HCT116 (cell line): ENCODE measurements at regions not wholly inside any gene's neighbourhood (a gene's known extent, or its start where the extent isn't known, plus 50 kb on each side); places are given as distances from the start of the nearest gene placed in this dataset.

Source experiments
- ATAC-seq: fragments of 200-7000 bp; cut with Tn5 transposase; 2 replicates; pipeline ENCODE4 v1.9.1; 2020; ENCODE audit warnings: mild to moderate bottlenecking, moderate library complexity
- BruUV-seq: library from RNA; stranded (reverse); fragments of 400-500 nt; replicated peaks from 2 replicates; lab custom pipeline; 2021; lab: Mats Ljungman, UMichigan
- CTCF ChIA-PET: fragments of 300-600 bp; sonication (Branson Sonifier 250); formaldehyde crosslinking; loops from one replicate; lab custom pipeline; 2021; ENCODE audit warnings: antibody characterized with exemption; lab: Charles Lee
- POLR2A ChIA-PET: fragments of 300-600, 350-600 bp; sonication (Branson Sonifier 250); formaldehyde crosslinking; loops from one replicate; lab custom pipeline; 2021; ENCODE audit warnings: antibody characterized with exemption; lab: Charles Lee
- RAD21 ChIA-PET, 2 experiments: fragments of 300-600 bp; sonication (Branson Sonifier 250); formaldehyde crosslinking; loops; one replicate each; lab custom pipeline; 2023; ENCODE audit warnings: low total read pairs in 2 of 2; ENCODE audit not compliant: uncharacterized antibody in 2 of 2, unreplicated experiment in 2 of 2, low non-redundant PET in 1 of 2; lab: Charles Lee
- DNase-seq: peaks from one replicate; pipeline ENCODE4 v3.0.0-alpha.2; 2010; ENCODE audit warnings: low read depth, low spot score
- H2AFZ ChIP-seq: fragments of 200-600 bp; shearing (Covaris generic), sonication (generic); 2 replicates; pipeline ENCODE4 v1.6.1; 2017; ENCODE audit warnings: low read depth, mixed run types, mixed read lengths, antibody characterized with exemption, low read length; ENCODE audit not compliant: poor library complexity, severe bottlenecking
- H3K27ac ChIP-seq: 2 replicates; pipeline ENCODE4 v1.5.1; 2012; ENCODE audit warnings: low read depth, low read length
- H3K27me3 ChIP-seq: fragments of 200-600 bp; sonication (generic); 2 replicates; pipeline ENCODE4 v1.6.1; 2016; ENCODE audit warnings: mixed run types, low read length, mixed read lengths; ENCODE audit not compliant: insufficient read depth
- H3K36me3 ChIP-seq, 2 experiments: fragments of 200-500 bp in 1 of 2; fragments of 200-600 bp in 1 of 2; sonication (Bioruptor generic) in 1 of 2; sonication (generic) in 1 of 2; 2 replicates each; pipeline versions ENCODE4 v1.5.1 to v1.6.1; 2014 to 2016; ENCODE audit warnings: low read length in 2 of 2, inconsistent platforms in 1 of 2, mixed read lengths in 1 of 2, mixed run types in 1 of 2; ENCODE audit not compliant: insufficient read depth in 2 of 2, control insufficient read depth in 1 of 2
- H3K4me1 ChIP-seq, 2 experiments: fragments of 200-600 bp in 1 of 2; sonication (generic) in 1 of 2; 2 replicates each; pipeline versions ENCODE4 v1.5.1 to v1.6.1; 2012 to 2017; ENCODE audit warnings: low read length in 2 of 2, inconsistent platforms in 1 of 2, mild to moderate bottlenecking in 1 of 2, mixed read lengths in 1 of 2, mixed run types in 1 of 2, moderate library complexity in 1 of 2; ENCODE audit not compliant: insufficient read depth in 2 of 2, control insufficient read depth in 1 of 2
- H3K4me2 ChIP-seq: fragments of 200-600 bp; sonication (generic); 2 replicates; pipeline ENCODE4 v1.6.1; 2017; ENCODE audit warnings: mixed run types, low read length, mixed read lengths
- H3K4me3 ChIP-seq, 2 experiments: fragments of 200-600 bp in 1 of 2; sonication (generic) in 1 of 2; replicated peaks in 1 of 2; 2 replicates each; pipeline ENCODE4 v1.5.1; 2011 to 2016; ENCODE audit warnings: low read length in 2 of 2, control low read depth in 1 of 2, low read depth in 1 of 2, mild to moderate bottlenecking in 1 of 2, mixed read lengths in 1 of 2, mixed run types in 1 of 2
- H3K79me2 ChIP-seq: fragments of 200-600 bp; sonication (generic); 2 replicates; pipeline ENCODE4 v1.6.1; 2017; ENCODE audit warnings: mild to moderate bottlenecking, mixed run types, low read length, moderate library complexity, mixed read lengths; ENCODE audit not compliant: insufficient read depth
- H3K9ac ChIP-seq: fragments of 200-600 bp; sonication (generic); 2 replicates; pipeline ENCODE4 v1.6.1; 2016; ENCODE audit warnings: low read length, mixed read lengths
- H3K9me2 ChIP-seq: fragments of 200-600 bp; sonication (generic), shearing (Covaris generic); 2 replicates; pipeline ENCODE4 v1.6.1; 2017; ENCODE audit warnings: mixed run types, mild to moderate bottlenecking, moderate library complexity; ENCODE audit not compliant: insufficient read depth
- H3K9me3 ChIP-seq, 2 experiments: fragments of 200-500 bp in 1 of 2; fragments of 200-600 bp in 1 of 2; sonication (Bioruptor generic) in 1 of 2; sonication (generic) in 1 of 2; 2 replicates each; pipeline ENCODE4 v1.6.1; 2014 to 2017; ENCODE audit warnings: low read length in 2 of 2, mixed read lengths in 2 of 2, inconsistent platforms in 1 of 2, low read depth in 1 of 2, mild to moderate bottlenecking in 1 of 2, mixed run types in 1 of 2, moderate library complexity in 1 of 2; ENCODE audit not compliant: control insufficient read depth in 1 of 2, insufficient read depth in 1 of 2
- H4K20me1 ChIP-seq: fragments of 200-600 bp; sonication (generic), shearing (Covaris generic); 2 replicates; pipeline ENCODE4 v1.6.1; 2017; ENCODE audit warnings: mixed run types, mild to moderate bottlenecking, moderate library complexity; ENCODE audit not compliant: insufficient read depth
- CEBPB ChIP-seq: IDR thresholded peaks from 2 replicates; pipeline ENCODE4 v1.6.1; 2012; ENCODE audit warnings: low read depth
- ELF1 ChIP-seq: IDR thresholded peaks from 2 replicates; pipeline ENCODE4 v1.6.1; 2012; ENCODE audit warnings: low read depth, borderline replicate concordance
- EZH2 ChIP-seq: fragments of 200-600 bp; sonication (generic); IDR thresholded peaks from 2 replicates; pipeline ENCODE4 v1.6.1; 2017; ENCODE audit warnings: antibody characterized with exemption, mixed run types
- EZH2phosphoT487 ChIP-seq: fragments of 200-600 bp; IDR thresholded peaks from 2 replicates; pipeline ENCODE4 v1.6.1; 2018; ENCODE audit warnings: antibody characterized with exemption, borderline replicate concordance
- FOSL1 ChIP-seq: IDR thresholded peaks from 2 replicates; pipeline ENCODE4 v1.6.1; 2012; ENCODE audit warnings: low read depth
- JUND ChIP-seq: IDR thresholded peaks from 2 replicates; pipeline ENCODE4 v1.6.1; 2012
- POLR2A ChIP-seq: IDR thresholded peaks from 2 replicates; pipeline ENCODE4 v1.7.0; 2011; ENCODE audit warnings: borderline replicate concordance; ENCODE audit not compliant: insufficient read depth, insufficient read length; ENCODE audit errors: extremely low read depth
- SIN3A ChIP-seq: IDR thresholded peaks from 2 replicates; pipeline ENCODE4 v1.6.1; 2012; ENCODE audit warnings: low read depth
- SP1 ChIP-seq: IDR thresholded peaks from 2 replicates; pipeline ENCODE4 v1.6.1; 2012; ENCODE audit warnings: low read depth
- SRF ChIP-seq: IDR thresholded peaks from 2 replicates; pipeline ENCODE4 v1.6.1; 2012; ENCODE audit warnings: low read depth
- YY1 ChIP-seq: IDR thresholded peaks from 2 replicates; pipeline ENCODE4 v1.6.1; 2011; ENCODE audit warnings: low read length, low read depth, moderate library complexity, mild to moderate bottlenecking; ENCODE audit not compliant: insufficient replicate concordance; ENCODE audit errors: extremely low read depth
- ZNF274 ChIP-seq: fragments of 200-500 bp; sonication (Bioruptor generic); IDR thresholded peaks from 2 replicates; pipeline ENCODE4 v1.6.1; 2014; ENCODE audit warnings: mild to moderate bottlenecking, low read depth, low read length, inconsistent platforms
- intact Hi-C: fragments of 100-400 bp; cut with micrococcal nuclease; formaldehyde crosslinking; loops from 2 replicates; pipeline ENCODE4 v1.10.0; 2022
- TF ChIP-seq, protein P1 (sequence below): IDR thresholded peaks from 2 replicates; pipeline ENCODE4 v1.6.1; 2011; ENCODE audit warnings: mild to moderate bottlenecking, low read length, moderate library complexity; ENCODE audit not compliant: insufficient replicate concordance; ENCODE audit errors: extremely low read depth
- TF ChIP-seq, protein P2 (sequence below): IDR thresholded peaks from 2 replicates; pipeline ENCODE4 v1.6.1; 2012; ENCODE audit warnings: low read depth
- TF ChIP-seq, protein P3 (sequence below), 3 experiments: fragments of 200-600 bp in 1 of 3; sonication (generic) in 1 of 3; IDR thresholded peaks in 2 of 3; conservative IDR thresholded peaks in 1 of 3; 2 replicates each; pipeline ENCODE4 v1.5.1; 2012 to 2017; ENCODE audit warnings: low read depth in 2 of 3, low read length in 2 of 3, antibody characterized with exemption in 1 of 3, borderline replicate concordance in 1 of 3, control low read depth in 1 of 3, mild to moderate bottlenecking in 1 of 3, mixed read lengths in 1 of 3, mixed run types in 1 of 3, moderate library complexity in 1 of 3; ENCODE audit not compliant: insufficient read depth in 1 of 3

DNA sequence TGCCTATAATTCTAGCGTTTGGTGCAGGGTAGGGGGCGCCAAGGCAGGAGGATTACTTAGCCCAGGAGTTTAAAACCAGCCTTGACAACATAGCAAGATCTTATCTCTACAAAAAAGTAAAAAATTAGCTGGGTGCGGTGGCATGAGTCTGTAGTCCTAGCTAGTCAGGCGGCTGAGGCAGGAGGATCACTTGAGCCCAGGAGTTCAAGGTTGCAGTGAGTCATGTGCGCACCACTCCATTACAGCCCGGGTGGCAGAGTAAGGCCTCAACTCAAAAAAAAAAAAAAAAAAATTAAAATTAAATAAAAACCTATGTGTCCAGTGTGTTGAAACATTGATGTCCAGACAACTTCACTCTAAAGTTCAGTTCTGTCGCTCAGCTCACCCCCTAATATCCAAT is 78.2 kb upstream of the SOX2 start:
- Histone ChIP-seq H3K27ac (no peak overlapping the region), H3K36me3 (no peaks in the 10 kb centered on the region), H3K9ac (no peak overlapping the region), H2AFZ (no peak overlapping the region), H4K20me1 (no peaks in the 10 kb centered on the region), H3K9me2 (no peaks in the 10 kb centered on the region), H3K27me3 (no peaks in the 10 kb centered on the region), H3K79me2 (no peaks in the 10 kb centered on the region), H3K4me1 (no peaks in the 10 kb centered on the region), H3K9me3 (no peaks in the 10 kb centered on the region), H3K4me3 (no peak overlapping the region), H3K4me2 (no peak overlapping the region)
- no peak for ATAC-seq
- BruUV-seq = no TSS peak
- ChIA-PET RAD21 (no interaction called here), CTCF (no interaction called here), POLR2A (no interaction called here)
- DNase-seq = no peak
- TF ChIP-seq POLR2A (no peak), ELF1 (no peak), EZH2 (no peak), ZNF274 (no peak), CEBPB (no peak), EZH2phosphoT487 (no peak), SP1 (no peak), YY1 (no peak), SIN3A (no peak), SRF (no peak), JUND (no peak), FOSL1 (no peak)
- TF ChIP-seq, protein P1, sequence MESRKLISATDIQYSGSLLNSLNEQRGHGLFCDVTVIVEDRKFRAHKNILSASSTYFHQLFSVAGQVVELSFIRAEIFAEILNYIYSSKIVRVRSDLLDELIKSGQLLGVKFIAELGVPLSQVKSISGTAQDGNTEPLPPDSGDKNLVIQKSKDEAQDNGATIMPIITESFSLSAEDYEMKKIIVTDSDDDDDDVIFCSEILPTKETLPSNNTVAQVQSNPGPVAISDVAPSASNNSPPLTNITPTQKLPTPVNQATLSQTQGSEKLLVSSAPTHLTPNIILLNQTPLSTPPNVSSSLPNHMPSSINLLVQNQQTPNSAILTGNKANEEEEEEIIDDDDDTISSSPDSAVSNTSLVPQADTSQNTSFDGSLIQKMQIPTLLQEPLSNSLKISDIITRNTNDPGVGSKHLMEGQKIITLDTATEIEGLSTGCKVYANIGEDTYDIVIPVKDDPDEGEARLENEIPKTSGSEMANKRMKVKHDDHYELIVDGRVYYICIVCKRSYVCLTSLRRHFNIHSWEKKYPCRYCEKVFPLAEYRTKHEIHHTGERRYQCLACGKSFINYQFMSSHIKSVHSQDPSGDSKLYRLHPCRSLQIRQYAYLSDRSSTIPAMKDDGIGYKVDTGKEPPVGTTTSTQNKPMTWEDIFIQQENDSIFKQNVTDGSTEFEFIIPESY = no peak
- TF ChIP-seq, protein P2, sequence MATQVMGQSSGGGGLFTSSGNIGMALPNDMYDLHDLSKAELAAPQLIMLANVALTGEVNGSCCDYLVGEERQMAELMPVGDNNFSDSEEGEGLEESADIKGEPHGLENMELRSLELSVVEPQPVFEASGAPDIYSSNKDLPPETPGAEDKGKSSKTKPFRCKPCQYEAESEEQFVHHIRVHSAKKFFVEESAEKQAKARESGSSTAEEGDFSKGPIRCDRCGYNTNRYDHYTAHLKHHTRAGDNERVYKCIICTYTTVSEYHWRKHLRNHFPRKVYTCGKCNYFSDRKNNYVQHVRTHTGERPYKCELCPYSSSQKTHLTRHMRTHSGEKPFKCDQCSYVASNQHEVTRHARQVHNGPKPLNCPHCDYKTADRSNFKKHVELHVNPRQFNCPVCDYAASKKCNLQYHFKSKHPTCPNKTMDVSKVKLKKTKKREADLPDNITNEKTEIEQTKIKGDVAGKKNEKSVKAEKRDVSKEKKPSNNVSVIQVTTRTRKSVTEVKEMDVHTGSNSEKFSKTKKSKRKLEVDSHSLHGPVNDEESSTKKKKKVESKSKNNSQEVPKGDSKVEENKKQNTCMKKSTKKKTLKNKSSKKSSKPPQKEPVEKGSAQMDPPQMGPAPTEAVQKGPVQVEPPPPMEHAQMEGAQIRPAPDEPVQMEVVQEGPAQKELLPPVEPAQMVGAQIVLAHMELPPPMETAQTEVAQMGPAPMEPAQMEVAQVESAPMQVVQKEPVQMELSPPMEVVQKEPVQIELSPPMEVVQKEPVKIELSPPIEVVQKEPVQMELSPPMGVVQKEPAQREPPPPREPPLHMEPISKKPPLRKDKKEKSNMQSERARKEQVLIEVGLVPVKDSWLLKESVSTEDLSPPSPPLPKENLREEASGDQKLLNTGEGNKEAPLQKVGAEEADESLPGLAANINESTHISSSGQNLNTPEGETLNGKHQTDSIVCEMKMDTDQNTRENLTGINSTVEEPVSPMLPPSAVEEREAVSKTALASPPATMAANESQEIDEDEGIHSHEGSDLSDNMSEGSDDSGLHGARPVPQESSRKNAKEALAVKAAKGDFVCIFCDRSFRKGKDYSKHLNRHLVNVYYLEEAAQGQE = no peak
- TF ChIP-seq, protein P3, sequence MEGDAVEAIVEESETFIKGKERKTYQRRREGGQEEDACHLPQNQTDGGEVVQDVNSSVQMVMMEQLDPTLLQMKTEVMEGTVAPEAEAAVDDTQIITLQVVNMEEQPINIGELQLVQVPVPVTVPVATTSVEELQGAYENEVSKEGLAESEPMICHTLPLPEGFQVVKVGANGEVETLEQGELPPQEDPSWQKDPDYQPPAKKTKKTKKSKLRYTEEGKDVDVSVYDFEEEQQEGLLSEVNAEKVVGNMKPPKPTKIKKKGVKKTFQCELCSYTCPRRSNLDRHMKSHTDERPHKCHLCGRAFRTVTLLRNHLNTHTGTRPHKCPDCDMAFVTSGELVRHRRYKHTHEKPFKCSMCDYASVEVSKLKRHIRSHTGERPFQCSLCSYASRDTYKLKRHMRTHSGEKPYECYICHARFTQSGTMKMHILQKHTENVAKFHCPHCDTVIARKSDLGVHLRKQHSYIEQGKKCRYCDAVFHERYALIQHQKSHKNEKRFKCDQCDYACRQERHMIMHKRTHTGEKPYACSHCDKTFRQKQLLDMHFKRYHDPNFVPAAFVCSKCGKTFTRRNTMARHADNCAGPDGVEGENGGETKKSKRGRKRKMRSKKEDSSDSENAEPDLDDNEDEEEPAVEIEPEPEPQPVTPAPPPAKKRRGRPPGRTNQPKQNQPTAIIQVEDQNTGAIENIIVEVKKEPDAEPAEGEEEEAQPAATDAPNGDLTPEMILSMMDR (IDR thresholded peaks at IDR 0.05 in 2 of 3, conservative IDR thresholded peaks at IDR 0.05 in 1 of 3; ENCODE audit: borderline replicate concordance in 1 of 3, insufficient read depth in 1 of 3, low read depth in 2 of 3, low read length in 2 of 3) = no peak
- intact Hi-C loops = no loop called here
